Stimulated activated CD4-positive, alpha-beta T cell treated with anti-CD3 and anti-CD28 coated beads, Interleukin-1b, Interleukin-23, amount 100 ng/mL, for 4 hours (primary cell): ENCODE measurements at regions not wholly inside any gene's neighbourhood (a gene's known extent, or its start where the extent isn't known, plus 50 kb on each side); places are given as distances from the start of the nearest gene placed in this dataset.

Experiments used
- DNase-seq, 2 donors: peaks; one replicate each; pipeline ENCODE4 v3.0.0-alpha.2; 2020; ENCODE audit warnings: low read depth in 2 of 2

DNA sequence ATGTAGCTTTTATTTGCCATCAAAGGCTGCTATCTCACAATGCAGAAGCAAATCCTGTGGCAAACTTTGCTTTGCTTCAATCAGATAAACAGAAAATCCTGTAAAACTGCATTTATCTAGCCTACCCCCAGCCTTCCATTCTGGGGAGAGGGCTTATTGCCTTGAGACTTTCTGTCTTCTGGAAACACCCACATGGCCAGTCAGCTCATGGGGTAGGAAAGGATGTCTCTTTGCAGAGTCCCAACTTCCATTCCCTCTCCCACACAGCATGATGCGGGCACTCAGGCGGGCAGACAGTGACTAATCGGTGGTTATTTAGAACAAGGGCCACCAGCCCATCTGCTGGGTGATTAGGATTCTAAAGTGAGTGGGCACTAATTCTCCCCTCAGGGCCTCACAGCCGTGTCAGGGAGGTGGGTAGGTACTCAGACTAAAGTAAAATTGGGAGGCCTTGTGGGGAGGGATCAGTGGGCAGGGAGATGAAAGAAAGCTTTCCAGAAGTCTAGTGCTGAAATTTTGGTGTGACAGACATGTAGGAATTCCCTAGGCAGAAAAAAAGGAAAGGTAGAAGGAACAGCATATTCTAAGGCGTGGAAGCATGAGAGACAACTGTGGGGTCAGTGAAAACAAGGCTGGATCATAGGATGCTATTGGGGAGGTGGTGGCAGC is 720.5 kb downstream of the VRK1 start:
- DNase-seq, result no peak

DNA sequence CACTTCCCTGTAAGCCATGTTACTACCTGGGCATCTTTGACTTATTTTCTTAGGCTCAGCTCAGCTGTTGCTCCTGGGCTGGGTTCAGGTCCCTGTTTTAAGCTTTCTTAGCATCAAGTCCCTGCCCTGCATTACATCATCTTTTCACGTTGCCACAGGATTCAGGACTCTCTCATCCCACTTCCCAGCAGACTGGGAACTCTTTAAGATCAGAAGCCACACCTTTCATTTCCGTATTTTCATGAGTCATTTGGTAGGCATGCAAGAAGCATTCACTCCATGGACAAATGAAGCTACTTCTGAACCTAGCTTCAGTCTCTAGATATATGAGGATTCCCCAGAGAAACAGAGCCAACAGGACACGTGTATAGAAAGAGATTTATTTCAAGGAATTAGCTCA is 726.8 kb downstream of the VRK1 start:
- DNase-seq, result no peak

DNA sequence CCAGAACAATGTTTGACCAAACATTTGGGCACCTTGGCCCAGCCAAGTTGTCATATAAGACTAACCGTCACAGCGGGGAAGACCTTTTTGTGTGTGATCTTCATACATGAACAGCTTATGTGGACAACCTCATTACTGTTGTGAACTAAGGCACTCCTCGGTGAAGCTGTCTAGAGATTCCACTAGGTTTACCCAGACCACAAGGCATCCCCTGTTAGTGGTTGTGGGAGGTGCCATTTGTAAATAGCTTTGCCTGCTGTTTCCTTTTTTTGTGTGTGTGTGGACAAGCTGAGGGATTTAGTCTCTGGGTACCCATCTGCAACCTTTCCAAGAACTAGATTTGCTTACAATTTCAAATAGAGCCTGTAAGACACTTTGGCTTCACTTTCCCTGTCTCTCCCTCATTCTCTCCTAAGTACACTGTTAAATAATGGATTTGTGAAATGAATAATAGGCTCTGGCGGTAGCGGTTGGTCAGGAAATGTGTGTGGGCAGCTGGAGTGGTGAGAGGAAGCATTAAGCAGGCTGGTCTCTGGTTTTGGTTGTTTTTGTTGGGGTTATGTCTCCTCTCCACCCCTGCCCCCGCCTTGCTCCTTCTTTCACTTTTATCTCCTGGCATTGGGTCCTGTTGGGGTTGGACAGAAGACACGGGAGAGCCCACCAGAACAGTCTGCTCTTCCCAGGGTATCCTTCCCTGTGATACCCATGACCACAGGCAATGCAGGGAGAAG is 727.6 kb downstream of the VRK1 start:
- no peak for DNase-seq

DNA sequence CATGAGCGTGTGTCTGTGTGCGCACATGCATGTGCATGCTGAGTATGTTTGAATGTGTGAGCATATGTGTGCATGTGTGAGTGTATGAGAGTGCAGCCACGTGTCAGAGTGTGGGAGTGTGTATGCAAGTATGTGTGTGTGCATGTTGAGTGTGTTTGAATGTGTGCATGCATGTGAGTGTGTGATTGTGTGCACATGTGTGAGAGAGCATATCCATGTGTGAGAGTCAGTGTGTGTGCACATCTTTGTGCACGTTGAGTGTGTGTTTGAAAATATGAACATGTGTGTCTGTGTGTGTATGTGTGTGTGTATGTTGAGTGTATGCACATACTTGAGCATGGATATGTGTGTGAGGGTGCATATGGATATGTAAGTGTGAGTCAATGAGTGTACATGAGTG is 730.8 kb downstream of the VRK1 start:
- DNase-seq, result no peak

DNA sequence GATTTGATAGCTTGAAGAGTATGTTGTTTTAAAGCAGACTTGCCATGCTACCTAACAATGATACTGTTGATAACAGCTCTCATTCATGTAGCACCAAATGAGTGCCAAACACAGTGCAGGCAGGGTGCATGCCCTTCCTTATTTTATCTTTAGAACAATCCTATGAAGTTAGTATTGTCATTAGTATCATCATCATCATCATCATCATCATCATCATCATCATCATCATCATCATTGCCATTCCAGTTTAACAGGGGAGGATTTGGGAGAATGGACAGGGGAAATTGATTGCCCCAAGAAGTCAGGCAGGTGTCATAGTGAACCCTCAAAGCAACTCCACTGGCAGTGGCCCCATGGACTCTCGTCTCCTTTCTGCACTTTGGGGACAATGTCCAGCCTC is 734.9 kb downstream of the VRK1 start:
- no peak for DNase-seq

DNA sequence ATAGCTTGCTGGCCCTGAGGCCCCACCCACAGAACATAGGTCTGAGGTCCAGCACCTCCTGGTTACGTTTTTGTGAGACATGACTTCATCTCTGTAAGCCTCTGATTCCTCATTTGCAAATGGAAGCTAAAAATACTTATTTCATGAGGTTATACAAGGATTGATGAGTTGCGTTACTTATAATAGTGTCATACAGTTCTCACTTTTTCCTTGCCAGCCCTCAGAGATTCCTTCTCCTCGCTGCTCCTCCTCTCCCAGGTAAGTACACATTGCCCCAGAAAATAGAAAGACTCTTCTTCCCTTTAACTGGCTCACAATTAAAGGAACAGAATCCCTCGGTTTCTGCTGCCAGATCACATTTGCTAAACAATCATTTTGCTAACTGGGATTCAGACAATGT is 739.2 kb downstream of the VRK1 start:
- DNase-seq, result no peak

DNA sequence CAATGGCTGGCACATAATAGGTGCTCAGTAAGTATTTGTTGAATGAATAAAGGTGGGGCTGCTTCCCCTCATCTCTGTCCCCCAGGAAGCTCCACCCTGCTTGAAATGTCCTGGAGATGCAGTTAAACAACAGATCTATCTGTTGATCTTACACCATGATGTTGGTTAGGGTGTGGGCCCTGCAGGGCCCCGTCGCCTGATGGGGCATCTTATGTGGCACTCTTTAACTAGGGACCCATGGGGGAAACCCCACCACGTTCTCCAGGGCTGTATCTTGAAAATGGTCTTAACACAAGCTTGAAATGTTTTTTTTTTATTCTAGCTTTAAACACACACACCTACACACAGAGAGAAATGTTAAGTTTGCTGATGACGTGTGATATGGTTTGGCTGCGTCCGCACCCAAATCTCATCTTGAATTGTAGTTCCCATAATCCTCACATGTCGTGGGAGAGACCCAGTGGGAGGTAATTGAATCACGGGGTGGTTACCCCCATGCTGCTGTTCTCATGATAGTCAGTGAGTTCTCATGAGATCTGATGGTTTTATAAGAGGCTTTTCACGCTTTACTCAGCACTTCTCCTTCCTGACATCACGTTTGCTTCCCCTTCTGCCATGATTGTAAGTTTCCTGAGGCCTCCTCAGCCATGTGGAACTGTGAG is 741.7 kb downstream of the VRK1 start:
- no peak for DNase-seq

DNA sequence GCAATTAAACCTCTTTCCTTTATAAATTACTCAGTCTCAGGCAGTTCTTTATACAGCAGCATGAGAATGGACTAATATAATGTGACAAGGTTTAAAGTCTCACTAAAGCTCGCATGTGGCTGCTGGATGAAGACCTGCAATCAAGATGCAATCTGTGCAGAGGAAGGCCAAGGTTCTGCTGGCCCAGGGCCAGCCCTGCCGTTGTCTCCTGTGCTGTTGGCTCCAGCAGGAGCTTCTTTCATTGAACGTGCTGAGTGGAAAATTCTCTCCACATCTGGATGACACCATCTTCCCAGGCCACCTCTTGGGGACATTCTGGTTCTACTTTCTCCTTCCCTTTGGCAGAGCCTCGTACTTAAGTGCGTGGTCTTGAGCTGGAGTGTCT is 742.2 kb downstream of the VRK1 start:
- no peak for DNase-seq

DNA sequence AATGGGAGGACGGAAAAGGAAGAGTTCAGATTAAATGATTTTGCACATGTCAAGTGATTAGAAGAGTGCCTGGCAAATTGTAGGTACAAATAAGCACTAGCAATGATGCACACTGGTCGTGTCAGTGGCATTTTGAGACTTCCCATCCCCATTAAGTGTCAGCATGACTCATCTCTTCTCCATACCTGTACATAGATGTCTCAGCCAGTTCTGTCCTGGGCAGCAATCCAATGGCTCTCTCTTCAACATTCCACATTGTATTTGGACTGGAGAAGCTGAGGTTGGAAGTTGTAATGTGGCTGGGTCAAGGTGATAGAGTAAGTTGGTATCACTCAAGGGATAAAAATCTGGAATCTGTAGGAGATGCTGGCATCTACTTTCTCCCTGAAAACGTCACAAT is 742.7 kb downstream of the VRK1 start:
- DNase-seq, result no peak

DNA sequence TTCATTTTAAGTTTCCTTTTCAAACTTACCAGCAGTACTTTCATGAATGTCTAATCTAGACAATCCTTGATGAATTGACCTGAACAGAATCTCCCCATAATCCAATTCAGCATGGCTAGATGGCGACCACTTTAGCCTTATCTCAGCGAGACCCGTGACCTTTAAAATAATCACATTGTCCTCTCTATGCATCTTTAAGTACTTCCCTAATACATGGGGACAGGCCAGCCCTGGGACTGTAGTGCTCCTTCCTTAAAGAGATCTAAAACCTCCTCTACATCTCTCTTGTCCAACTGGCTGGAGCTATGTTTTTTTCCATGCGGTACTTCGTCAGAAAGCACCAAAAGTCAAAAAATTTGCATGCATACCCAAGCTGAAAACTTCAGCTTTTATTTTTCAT is 746.0 kb downstream of the VRK1 start:
- no peak for DNase-seq

DNA sequence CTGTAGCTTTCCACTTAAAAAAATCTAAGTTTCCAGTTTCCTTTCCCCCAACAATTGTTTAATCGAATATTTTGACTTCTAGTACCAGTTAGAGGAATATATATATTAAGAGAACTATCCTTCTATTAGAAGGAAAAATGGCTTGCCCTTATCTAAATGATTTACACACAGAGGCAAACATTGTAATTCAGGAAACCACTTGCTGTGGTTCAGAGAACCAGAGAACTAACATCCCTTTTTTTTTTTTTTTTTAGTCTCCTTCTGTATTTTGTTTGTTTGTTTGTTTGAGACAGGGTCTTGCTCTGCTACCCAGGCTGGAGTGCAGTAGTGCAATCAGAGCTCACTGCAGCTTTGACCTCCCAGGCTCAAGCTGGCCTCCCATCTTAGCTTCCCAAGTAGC is 746.6 kb downstream of the VRK1 start:
- no peak for DNase-seq

DNA sequence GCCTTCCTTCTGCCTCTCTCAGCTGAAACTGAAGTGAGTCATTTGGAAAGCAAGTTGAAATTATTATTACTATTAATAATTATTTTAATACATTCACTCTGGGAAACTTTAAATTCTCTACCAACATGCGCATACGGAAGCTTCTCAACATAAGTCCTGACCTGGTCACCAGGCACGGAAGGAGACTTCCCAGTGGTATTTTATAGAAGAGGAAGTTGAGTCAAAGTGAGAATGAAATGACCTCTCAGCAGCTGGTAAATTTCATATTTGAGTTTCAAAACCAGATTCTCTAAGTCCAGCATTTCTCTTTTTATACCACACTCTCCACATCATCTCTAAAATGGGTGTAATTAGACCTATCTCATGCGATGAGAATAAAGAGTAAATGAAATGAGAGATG is 747.4 kb downstream of the VRK1 start:
- DNase-seq, result no peak

DNA sequence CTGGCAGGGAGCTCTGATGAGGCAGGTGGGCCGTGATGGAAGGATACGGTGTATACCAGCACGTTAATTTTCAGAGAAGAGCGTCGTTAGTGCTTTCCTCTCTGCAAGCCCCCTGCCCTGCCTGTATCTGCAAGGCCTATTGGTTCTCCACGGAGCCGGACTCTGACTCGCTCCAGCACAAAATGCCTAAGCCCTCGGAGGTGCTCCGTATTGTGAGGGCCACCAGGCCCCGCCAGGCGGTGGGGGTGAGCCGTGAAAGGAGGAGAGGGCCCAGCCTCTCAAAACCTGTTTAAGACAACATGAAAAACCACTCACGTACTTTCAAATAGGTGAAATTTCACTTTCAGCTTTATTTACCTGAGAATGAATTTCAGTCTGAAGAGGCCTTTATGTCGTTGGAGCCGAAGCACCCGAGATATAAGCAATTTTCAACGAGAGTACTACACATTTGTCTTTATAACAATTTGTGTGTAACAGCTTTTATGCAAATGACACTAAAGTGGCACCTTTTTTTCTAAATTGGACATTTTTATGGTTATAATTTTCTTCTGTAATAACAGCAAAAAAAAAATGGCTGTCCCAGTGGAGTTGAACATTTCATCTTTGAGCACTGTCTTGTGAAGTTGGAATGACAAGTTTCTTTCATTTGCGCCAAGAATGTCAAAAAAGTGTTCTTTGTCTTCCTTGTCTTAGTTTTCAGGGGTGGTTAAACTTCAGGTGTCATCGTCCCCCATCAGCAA is 749.5 kb downstream of the VRK1 start:
- DNase-seq, result no peak

DNA sequence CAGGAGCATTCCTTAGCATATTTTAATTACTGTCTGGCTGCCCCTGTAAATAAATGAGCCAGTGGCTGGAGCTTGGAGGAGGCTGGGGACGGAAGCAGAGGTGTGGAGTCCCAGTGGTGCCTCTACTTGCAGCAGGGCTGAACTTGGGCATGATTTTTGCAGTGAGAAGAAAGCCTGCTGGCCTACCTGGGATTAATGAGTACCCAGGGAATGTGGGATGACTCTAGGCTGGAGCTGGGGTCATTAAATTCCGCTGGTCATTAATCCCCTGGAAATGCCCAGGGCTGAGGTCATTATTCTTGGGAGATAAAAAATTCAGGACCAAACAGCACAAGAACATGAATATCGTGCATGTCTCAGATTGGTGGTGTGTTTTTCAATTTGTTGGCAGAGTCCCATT is 753.3 kb downstream of the VRK1 start:
- no peak for DNase-seq

DNA sequence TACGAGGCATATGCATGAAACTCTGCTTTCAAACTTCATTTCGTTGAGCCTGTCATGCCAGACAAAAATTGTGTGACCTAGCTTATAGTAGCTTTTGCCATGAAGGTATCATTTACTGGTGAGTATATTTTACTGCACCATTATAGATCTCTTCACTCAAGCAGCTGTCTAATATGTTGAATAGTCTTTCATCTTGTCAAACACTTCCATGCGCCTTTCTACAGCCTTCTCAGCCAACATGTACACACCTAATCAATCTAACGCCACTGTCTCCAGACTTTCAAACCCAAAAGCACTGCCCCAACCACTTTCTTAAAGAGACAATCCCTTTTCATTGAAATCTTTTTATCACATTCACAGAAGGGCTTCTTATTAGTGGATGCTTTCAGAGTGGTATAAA is 757.4 kb downstream of the VRK1 start:
- DNase-seq, result no peak

DNA sequence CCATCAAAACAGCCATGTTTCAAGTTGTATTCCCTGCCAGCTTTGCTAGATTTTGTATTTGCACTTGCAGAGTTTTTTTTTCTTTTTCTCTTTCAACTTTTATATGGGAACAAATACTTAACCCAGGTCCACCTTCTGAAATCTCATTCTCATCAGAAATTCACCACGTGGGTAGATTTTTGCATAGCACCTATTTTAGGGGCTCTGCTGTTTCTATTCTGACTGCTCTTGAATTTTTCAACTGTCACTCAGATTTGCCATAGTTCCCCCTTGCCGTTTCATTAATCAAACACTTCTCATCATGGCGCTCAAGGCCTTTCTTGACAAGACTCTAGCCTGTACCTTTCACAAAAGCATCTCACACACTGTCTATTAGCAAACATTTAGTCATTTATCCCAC is 767.2 kb downstream of the VRK1 start:
- DNase-seq, result no peak

DNA sequence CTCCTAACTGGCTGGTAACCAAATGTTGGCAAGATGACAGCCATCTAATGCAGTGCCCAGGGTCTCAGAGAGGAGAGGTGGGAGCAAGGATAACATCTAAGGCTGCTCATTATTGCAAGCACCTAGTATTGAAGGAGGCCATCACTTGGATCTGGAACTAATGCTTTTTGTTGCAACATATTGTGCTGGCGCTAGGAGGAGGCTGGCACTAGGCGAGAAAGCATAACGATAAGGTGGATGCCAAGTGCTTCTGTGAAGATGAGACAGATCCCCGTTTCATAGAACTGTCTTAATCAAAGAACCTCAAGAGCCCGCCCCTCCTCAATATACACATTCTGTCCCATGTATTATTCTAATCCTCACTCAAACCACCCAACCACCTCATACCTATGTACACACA is 774.0 kb downstream of the VRK1 start:
- DNase-seq, result no peak

DNA sequence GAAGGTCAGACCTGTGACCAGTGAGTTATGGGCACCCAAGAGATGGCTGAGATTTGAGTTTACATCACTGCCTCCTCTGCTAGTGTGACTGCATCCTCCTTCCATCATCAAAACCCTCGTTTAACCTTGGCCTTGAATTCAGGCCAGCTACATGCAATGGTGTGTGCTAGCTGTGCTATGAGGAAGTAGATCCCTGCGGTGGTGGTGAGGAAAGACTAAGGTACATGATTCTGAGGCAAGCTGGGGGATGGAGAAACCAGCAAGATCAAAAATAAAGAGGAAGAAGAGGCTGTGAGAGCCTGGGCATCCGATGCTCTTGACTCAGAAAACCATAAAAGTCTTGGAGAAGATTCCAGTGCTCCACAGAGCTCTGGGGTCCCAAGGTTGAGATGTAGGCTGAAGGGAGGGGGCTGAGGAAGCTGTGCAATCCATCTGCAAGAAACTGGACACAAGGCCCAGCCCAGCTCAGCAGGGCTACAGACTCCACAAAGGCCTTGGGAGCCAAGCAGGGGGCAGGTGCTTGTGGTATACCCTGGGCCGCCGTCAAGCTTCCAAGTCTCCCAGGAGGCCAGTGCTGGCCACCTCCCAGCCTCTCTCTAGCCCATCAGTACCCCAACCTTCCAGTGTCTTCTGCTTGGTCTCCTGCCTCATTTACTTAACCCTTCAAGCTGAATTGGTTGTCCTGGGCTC is 774.8 kb downstream of the VRK1 start:
- DNase-seq, result no peak

DNA sequence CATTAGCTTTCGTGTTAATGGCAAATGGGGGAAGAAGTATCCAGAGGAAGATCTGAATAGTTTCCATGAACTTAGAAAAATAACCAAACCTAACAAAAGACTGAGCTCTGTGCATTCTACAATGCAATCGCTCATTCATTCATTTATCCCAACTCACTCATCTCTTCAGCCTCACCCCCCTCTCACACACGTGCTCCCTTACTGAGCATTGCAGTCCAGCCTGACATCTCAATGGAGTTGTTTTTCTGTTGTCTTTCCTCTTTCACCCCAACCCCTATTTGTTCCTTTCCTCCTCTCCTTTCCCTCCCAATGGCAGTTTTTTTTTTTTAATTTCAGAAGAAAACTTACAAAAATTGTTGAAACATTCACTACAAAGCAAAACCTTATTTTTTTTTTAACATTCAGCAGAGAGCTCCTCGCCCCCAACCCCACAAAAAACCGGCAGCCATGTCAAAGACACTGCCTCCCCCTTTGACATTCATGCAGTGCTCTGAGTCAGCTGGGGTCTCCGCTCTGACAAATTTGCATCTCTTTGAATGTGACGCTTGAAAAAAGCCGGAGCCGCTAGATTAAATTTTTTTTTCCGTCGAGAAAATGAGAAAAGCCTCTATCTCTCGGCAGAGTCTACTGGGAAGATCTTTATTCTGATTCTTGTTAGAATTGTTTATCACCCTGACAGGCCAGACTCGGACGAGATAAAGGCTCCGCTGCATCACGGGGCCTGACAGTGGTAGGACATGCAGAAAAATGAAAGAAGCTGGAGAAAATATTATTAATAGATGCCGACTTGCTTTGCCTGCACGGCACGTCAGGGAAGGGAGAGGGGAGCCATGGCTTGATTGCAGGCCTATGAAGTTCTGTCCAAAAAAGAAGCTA is 775.6 kb downstream of the VRK1 start:
- DNase-seq, result no peak

DNA sequence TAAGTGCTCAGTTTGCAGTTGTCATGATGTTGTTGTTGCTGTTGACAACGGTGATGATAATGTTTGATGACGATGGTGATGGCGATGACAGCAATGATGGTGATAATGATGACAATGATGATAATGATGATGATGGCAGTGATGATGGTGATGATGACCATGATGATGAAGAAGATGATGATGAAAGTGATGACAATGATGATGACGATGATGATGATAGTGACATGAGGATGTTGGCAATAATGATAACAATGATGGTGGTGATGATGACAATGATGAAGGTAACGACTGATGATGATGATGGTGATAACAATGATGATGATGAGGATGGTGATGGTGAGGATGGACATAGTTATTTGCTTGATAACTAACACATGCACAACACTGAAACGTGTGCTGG is 778.5 kb downstream of the VRK1 start:
- DNase-seq, result no peak

DNA sequence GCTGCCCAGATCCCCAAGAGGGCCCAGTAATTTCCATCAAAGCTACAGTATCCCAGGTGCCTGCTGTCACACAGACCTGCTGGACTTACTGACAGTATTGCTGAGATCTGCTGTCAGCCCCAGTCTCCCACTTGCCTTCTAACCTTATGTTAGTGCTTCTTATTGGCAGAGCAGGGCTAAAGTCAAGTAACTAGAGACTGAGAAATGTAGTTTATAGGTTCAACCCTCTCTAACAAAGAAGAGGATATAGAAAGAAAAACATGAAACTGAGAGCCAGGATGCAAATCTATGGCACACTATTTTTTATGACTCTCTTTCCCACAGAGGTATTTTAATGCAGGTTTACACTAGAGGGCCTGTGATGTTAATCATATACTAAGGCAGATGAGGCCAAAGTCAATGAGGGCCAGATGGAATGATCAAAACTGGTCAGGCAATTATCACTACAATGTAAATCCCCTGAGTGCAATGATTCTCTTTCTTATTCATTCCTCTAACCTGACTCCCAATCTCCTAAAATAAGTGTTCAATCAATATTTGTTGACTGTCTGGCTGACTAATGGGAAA is 781.9 kb downstream of the VRK1 start:
- DNase-seq, result no peak
